ENCODE measurements at regions not wholly inside any gene's neighbourhood (a gene's known extent, or its start where the extent isn't known, plus 50 kb on each side); places are given as distances from the start of the nearest gene placed in this dataset.

DNA sequence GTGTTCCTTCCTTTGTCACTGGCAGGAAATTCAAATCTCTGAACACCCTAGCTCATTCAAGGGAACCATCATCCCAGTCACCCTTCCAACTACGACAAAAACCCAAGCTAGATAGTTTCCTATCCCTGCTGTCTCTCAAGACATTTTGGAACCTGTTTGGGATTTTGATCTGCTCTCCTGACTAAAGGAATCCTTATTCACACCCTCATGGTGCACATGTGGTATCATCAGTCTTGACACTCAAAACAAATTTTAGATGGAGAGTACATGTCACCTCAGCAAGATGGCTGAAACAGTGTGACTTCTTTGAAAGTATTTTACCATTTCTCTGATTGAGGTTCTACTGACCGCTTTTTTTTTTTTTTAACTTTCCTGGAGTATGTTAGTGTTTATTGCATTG, 234.3 kb upstream of the TMEM229A start (continued):
- TF ChIP-seq GABPA (IDR thresholded peaks at IDR 0.05; ENCODE audit: borderline replicate concordance, insufficient read depth, low read length) (no peak), HDAC2 (IDR thresholded peaks at IDR 0.05; ENCODE audit: borderline replicate concordance in 1 of 2, low read depth in 2 of 2, low read length in 2 of 2) (no peak), TEAD4 (IDR thresholded peaks at IDR 0.05; ENCODE audit: low read depth, low read length) (no peak), TBP (IDR thresholded peaks at IDR 0.05; ENCODE audit: low read depth, low read length) (no peak), TAF1 (IDR thresholded peaks at IDR 0.05; ENCODE audit: low read depth, low read length) (no peak)
